ENCODE measurements at regions not wholly inside any gene's neighbourhood (a gene's known extent, or its start where the extent isn't known, plus 50 kb on each side); places are given as distances from the start of the nearest gene placed in this dataset.

DNA sequence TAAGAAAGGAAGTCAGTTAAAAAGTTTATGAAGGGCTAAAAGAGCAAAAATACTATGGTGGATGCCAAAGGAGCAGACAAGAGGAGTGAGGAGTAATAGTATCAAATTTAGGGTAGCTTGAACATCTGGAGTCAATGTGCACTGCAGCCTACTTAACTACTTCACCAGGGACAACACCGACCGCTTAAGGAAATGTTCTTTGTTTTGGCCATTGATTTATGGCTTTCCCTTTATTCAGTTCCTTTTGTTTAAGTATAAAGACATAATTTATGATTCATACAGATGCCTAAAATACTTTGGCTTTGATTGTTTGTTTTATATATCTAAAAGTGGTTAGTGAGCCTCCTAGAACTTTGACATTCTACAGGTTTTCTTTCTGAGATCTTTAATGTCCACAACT is 276.3 kb upstream of the PRR20A start:
- TF ChIP-seq, protein P1, sequence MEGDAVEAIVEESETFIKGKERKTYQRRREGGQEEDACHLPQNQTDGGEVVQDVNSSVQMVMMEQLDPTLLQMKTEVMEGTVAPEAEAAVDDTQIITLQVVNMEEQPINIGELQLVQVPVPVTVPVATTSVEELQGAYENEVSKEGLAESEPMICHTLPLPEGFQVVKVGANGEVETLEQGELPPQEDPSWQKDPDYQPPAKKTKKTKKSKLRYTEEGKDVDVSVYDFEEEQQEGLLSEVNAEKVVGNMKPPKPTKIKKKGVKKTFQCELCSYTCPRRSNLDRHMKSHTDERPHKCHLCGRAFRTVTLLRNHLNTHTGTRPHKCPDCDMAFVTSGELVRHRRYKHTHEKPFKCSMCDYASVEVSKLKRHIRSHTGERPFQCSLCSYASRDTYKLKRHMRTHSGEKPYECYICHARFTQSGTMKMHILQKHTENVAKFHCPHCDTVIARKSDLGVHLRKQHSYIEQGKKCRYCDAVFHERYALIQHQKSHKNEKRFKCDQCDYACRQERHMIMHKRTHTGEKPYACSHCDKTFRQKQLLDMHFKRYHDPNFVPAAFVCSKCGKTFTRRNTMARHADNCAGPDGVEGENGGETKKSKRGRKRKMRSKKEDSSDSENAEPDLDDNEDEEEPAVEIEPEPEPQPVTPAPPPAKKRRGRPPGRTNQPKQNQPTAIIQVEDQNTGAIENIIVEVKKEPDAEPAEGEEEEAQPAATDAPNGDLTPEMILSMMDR (IDR thresholded peaks at IDR 0.05; ENCODE audit: control extremely low read depth, extremely low read depth), result no peak
- ATAC-seq (ENCODE audit: insufficient read depth, low FRiP score), result no peak
- Histone ChIP-seq H3K27ac (ENCODE audit: low read depth in 1 of 2, low read length in 1 of 2) (no peak overlapping the region), H3K36me3 (ENCODE audit: control insufficient read depth in 4 of 4, insufficient read depth in 4 of 4, low read length in 4 of 4) (no peaks in the 10 kb centered on the region), H3K4me3 (no peak overlapping the region), H3K9me3 (ENCODE audit: control insufficient read depth in 4 of 4, insufficient read depth in 3 of 4, low read length in 3 of 4) (no peaks in the 10 kb centered on the region), H3K4me1 (ENCODE audit: control insufficient read depth in 5 of 5, insufficient read depth in 5 of 5, low read length in 5 of 5) (no peaks in the 10 kb centered on the region), H3K9ac (ENCODE audit: insufficient read depth in 1 of 2, low read length in 2 of 2) (no peak overlapping the region), H3K27me3 (ENCODE audit: control insufficient read depth in 3 of 3, insufficient read depth in 3 of 3, low read length in 2 of 3) (no peaks in the 10 kb centered on the region)
- peak in 1 of 3 donors; percentile 6 for DNase-seq
- WGBS, 2 donors, result 0 to 26% methylated on average over 2 of the region's 2 CpGs

- 31 to 37% methylated on average over 1 of the region's 1 CpG for WGBS, 2 donors
These were observed 275.3 kb upstream of the PRR20A start for GRCh38 chr13:56865416-56865815.

GRCh38 chr13:56869671-56870070 is 271.0 kb upstream of the PRR20A start:
- no peak for ATAC-seq (ENCODE audit: insufficient read depth, low FRiP score)
- Histone ChIP-seq H3K9ac (ENCODE audit: insufficient read depth in 1 of 2, low read length in 2 of 2) (no peak overlapping the region), H3K27ac (ENCODE audit: low read depth in 1 of 2, low read length in 1 of 2) (no peak overlapping the region), H3K9me3 (ENCODE audit: control insufficient read depth in 4 of 4, insufficient read depth in 3 of 4, low read length in 3 of 4) (no peaks in the 10 kb centered on the region), H3K4me1 (ENCODE audit: control insufficient read depth in 5 of 5, insufficient read depth in 5 of 5, low read length in 5 of 5) (no peaks in the 10 kb centered on the region), H3K27me3 (ENCODE audit: control insufficient read depth in 3 of 3, insufficient read depth in 3 of 3, low read length in 2 of 3) (no peaks in the 10 kb centered on the region), H3K36me3 (ENCODE audit: control insufficient read depth in 4 of 4, insufficient read depth in 4 of 4, low read length in 4 of 4) (no peaks in the 10 kb centered on the region), H3K4me3 (no peak overlapping the region)
- TF ChIP-seq, protein P1 (IDR thresholded peaks at IDR 0.05; ENCODE audit: control extremely low read depth, extremely low read depth), result no peak
- WGBS, 2 donors, result 90 to 93% methylated on average over 3 to 4 of the region's 4 CpGs
- no peak for DNase-seq

More at GRCh38 chr13:56865416-56865815, 275.3 kb upstream of the PRR20A start:
- no peak overlapping the region for H3K9ac ChIP-seq (ENCODE audit: insufficient read depth in 1 of 2, low read length in 2 of 2)
- H3K9me3 ChIP-seq (ENCODE audit: control insufficient read depth in 4 of 4, insufficient read depth in 3 of 4, low read length in 3 of 4), result no peaks in the 10 kb centered on the region
- no peaks in the 10 kb centered on the region for H3K27me3 ChIP-seq (ENCODE audit: control insufficient read depth in 3 of 3, insufficient read depth in 3 of 3, low read length in 2 of 3)
- no peaks in the 10 kb centered on the region for H3K4me1 ChIP-seq (ENCODE audit: control insufficient read depth in 5 of 5, insufficient read depth in 5 of 5, low read length in 5 of 5)
- no peak for ATAC-seq (ENCODE audit: insufficient read depth, low FRiP score)
- H3K27ac ChIP-seq (ENCODE audit: low read depth in 1 of 2, low read length in 1 of 2), result no peak overlapping the region
- no peak for DNase-seq
- TF ChIP-seq, protein P1 (IDR thresholded peaks at IDR 0.05; ENCODE audit: control extremely low read depth, extremely low read depth), result no peak
- no peaks in the 10 kb centered on the region for H3K36me3 ChIP-seq (ENCODE audit: control insufficient read depth in 4 of 4, insufficient read depth in 4 of 4, low read length in 4 of 4)
- no peak overlapping the region for H3K4me3 ChIP-seq

DNA sequence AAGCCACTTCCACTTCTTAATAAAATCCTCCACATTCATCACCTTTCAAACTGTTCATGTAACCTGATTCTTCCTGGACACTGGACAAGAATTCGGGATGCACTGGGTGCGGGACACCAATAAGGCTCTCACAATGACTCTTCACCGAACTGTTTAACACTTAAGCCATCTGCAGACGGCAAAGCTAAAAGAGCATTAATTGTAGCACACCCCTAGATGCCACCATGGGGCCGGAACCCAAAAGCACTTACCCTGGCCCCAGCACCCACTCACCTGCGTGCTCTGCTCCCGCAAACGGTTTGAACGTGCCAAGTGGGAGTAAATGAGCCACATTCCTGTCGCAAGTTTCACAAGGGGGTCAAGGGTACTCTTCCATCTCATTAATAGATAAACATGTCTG is 254.3 kb upstream of the PRR20A start:
- no peaks in the 10 kb centered on the region for H3K36me3 ChIP-seq (ENCODE audit: control insufficient read depth in 4 of 4, insufficient read depth in 4 of 4, low read length in 4 of 4)
- no peak overlapping the region for H3K4me3 ChIP-seq
- DNase-seq, result no peak
- WGBS, 2 donors, result 75 to 84% methylated on average over 10 of the region's 10 CpGs
- TF ChIP-seq, protein P1 (IDR thresholded peaks at IDR 0.05; ENCODE audit: control extremely low read depth, extremely low read depth), result no peak
- H3K9ac ChIP-seq (ENCODE audit: insufficient read depth in 1 of 2, low read length in 2 of 2), result no peak overlapping the region
- H3K27ac ChIP-seq (ENCODE audit: low read depth in 1 of 2, low read length in 1 of 2), result no peak overlapping the region
- H3K4me1 ChIP-seq (ENCODE audit: control insufficient read depth in 5 of 5, insufficient read depth in 5 of 5, low read length in 5 of 5), result no peaks in the 10 kb centered on the region
- H3K27me3 ChIP-seq (ENCODE audit: control insufficient read depth in 3 of 3, insufficient read depth in 3 of 3, low read length in 2 of 3), result no peaks in the 10 kb centered on the region
- ATAC-seq (ENCODE audit: insufficient read depth, low FRiP score), result no peak
- peaks cover 0 to 3% (median 0%) of the 10 kb centered on the region in 4 donors for H3K9me3 ChIP-seq (ENCODE audit: control insufficient read depth in 4 of 4, insufficient read depth in 3 of 4, low read length in 3 of 4)

Data from lung (tissue), 11 donors.